ENCODE measurements at regions not wholly inside any gene's neighbourhood (a gene's known extent, or its start where the extent isn't known, plus 50 kb on each side); places are given as distances from the start of the nearest gene placed in this dataset.

DNA sequence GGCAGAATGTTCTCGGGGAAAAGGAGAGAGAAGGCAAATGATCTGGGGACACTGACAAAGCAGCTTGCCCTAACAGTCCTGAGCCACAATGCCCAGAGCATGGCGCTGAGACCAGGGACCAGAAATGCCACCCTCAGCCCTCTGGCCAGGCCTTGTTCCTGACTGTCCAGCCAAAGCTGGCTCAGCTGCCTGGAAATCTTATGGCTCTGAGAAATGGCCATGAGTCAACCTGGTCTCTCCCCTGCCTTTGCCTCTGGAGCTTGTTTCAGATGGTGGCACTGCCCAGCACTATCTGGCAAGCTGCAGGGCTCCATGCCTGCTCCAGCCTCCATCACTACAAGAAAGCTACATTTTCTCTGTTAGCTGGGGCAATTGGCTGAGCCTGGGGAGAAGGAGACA lies 90.5 kb upstream of the PLXNA4 start:
- DNase-seq (ENCODE audit: low spot score): no peak

DNA sequence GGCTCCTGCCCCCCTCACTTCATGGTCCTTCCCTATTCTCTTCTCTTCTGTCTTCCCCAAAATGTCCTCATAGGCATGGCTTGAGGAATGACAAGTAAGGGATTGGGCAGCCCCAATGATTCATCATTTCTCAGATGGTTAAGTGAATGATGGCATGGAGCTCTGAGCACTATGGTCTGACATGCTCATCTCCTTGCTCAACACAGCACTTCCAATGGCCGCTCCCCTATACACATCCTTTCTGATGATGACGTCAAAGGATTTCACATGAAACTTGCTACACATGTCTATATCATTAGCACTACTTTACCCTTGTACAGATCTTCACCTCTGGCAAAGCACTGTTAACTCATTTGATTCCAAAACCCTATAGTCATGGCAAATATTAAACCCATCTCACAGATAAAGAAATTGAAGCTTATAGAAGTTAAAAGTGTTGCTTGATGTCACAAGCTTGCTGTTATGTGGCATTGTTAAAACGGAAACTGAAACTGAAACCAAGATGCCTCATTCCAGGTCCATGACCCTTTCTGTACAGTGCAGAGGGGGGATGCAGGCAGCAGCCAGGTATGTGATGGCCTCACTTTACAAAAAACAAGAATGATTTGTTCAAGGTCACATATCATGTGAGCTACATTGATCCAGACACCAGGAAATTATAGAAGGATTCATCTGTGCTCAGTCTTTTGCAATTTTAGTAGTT lies 90.0 kb upstream of the PLXNA4 start:
- DNase-seq (ENCODE audit: low spot score): no peak

DNA sequence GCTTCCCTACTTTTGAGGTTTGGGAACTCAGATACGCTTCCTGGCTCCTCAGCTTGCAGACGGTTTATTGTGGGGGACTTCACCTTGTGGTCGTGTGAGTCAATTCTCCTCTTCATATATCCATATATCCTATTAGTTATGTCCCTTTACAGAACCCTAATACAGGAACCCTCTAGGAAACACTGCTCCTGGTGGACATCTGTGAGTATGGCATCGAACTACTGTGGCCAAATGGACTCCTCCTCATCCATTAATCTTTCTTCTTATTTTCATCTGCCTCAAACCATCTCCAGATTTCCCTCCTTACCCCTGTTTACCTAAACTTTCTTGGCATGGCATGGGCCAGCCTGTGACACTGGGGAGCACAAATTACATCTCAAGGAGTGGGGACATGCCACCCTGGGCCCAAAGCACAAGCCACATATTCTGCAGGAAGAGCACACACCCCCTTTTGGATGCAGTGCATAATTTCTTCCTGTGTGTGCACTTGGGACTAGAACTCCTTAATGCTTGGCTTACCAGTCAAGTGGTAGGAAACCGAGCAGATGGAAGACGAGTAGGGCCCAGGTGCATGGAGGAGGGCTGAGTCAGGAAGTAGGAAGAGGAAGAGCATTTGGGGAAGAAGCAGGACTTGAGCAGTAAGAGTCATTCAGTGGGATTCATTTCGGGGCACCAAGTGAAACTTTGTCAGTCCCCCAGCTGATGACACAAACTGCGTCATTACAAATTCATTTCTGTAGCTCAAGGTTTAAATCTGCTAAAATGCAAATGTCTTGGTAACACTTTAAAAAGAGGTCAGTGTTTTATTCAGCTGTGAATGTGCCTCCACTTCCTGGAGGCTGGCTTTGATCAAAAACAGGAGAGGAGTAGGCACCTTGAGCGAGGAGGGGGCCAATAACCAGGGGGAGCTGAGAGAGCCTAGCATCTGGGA lies 80.8 kb upstream of the PLXNA4 start:
- DNase-seq (ENCODE audit: low spot score): peak; percentile 46

DNA sequence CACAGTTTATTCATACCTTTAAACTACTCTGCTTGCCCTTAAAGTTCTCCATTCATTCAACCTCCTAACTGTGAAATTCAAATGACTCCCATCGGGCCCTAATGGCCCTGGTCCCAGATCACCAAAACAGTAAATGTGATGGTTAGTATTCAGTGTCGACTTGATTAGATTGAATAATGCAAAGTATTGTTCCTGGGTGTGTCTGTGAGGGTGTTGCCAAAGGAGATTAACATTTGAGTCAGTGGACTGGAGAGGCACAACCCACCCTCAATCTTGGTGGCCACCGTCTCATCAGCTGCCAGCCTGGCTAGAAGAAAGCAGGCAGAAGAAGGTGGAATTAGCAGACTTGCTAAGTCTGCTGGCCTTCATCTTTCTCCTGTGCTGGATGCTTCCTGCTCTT lies 80.1 kb upstream of the PLXNA4 start:
- no peak for DNase-seq (ENCODE audit: low spot score)

DNA sequence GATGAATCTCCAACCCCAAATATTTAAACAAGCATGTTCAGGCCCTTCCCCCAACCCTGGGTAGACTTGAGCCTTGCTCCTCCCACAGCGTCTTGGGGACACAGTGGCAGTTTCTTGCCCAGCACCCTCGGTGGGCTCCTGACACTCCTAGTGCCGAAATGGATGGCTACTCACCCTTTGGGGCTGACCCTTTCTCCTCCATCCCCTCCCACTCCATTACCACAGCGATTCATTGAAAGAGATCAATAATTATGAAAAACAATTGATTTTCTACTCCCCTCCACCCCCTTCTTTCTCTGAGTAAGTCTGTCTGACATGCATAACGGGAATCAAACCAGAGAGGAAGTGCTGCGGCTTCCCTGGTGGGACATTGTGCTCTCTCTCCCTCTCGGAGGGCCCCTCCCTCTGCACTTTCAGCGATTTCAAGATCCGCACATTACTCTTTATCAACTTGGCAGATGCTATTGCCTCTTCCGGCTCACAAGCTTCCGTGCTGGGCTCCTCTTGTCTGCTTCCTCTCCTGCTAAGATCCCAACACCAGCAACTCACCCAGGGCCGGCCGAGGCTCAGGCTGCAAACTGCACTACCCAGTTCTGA lies 79.0 kb upstream of the PLXNA4 start:
- peak; percentile 45 for DNase-seq (ENCODE audit: low spot score)

DNA sequence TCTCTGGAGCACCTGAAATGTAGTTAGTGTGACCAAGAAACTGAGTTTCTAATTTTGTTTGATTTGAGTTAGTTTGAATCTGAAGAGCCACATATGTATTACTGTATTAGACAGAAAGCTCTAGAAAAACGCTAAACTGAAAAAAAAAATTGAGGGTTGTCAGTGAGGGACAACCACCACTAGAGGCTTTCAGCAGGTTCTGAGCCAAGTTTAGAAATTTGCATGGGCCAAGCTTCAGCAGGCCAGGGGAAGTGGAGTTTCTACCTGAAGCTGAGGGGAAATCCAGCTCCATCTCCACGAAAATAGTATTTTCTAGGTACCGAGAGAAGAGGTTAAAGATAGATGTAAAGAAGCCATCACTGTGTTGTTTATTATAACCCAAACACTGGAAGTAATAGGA lies 77.9 kb upstream of the PLXNA4 start:
- DNase-seq (ENCODE audit: low spot score): peak; percentile 56

DNA sequence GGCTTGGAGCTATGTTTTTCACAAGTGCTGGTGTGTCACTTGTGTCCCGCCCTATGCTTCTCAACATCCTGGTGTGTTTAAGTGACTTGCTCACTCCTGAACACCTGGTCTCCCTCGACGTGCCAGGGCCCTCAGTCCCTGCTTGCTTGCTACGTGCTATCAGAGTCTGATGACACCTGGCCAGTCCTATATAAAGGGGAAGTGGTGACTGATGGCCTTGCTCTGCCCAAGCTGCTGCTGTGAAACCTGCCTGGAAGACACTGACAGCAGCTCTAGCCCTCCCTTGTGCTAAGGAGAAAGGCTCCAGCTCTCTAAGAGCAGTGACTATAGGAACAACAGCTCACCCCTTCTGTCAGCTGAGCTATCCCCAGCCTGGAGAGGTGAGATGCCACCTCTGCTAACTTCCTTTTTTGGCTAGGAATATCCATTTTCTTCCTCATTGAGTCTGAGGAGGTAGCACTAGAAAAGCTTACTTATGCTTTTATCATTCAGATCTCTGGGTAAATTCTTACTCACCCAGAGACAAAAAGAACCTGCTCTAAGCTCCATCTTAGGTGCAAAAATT lies 77.2 kb upstream of the PLXNA4 start:
- no peak for DNase-seq (ENCODE audit: low spot score)

DNA sequence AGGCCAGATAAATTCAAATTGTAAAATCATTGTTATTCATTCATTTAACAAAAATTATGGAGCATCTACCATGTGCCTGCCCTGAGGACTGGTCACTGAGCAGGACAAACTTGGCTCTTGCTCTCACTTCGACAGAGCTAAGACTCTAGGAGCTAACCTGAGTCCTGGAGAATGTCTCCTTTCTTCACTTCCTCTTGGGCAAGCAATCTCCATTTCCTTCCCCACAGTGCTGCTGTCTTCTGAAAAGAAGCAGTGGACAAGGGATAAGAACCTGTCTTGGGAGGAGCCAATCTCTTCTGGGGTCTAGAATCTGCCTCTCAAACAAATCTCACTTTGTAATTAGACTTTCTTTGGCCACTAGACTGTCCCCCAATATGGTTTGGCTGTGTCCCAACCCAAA lies 76.2 kb upstream of the PLXNA4 start:
- no peak for DNase-seq (ENCODE audit: low spot score)

DNA sequence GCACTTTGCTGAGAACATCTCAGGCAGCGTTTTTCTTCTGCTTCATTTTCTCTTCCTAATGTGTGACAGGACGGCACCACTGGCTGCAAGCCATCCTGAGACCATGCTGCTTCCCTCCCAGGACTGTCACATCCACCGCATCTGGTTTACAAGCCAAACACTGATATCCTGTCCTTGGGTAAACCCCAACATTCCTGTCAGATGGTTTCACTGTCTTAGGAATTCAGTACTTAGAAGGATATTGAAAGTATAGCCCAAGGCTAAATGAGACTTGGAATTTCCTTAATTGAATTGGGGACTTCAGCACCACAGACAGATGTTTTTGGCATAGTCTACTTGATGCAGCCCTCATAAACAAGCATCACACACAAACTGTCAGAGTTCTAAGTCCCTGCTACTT lies 74.2 kb upstream of the PLXNA4 start:
- DNase-seq (ENCODE audit: low spot score): no peak

DNA sequence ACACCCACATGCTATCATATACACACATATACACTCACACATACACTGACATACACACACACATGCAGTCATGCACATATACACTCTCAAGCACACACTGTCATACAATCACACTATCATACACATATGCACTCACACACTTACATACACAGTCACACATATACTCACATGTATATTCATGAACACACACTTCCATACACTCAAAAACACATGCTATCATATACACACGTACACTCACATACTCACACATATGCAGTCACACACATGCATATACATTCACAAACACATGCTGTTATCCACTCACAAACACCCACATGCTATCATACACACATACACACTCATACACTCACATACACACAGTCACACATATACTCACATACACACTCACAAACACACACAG lies 71.0 kb upstream of the PLXNA4 start:
- no peak for DNase-seq (ENCODE audit: low spot score)

DNA sequence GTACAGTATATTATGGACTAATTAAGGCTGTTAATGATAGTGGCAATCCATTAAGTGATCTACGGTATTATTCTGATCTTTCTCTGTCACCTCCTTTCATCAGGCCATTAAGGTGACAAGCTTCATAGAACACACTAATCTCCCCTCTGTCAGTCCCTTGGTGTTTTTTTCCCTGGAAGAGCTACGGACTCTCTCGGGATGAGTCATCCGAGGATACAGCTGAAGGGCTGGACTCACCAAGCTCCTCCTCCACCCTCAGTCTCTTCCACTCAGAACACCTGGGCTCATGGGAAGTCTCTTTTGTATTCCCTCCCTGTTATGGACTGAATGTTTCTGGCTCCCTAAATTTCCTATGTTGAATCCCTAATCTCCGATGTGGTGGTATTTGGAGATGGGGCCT lies 69.8 kb upstream of the PLXNA4 start:
- no peak for DNase-seq (ENCODE audit: low spot score)

DNA sequence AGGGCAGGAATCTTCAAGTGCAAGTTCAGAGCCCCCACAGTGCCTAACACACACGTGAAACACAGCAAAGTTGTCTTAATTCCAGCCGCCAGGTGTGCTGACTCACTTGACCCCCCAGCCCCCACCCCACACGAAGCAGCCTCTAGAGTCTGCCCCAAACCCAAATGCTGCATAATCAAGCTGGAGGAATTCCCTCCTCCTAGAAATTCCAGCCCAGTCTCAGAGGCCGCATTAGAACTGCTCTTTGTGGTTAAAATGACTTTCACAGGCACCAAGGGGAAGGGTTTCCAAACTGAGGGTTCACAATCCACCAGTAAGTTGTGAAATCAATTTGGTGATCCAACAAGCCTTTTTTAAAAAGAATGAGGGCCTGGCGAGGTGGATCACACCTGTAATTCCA lies 67.0 kb upstream of the PLXNA4 start:
- DNase-seq (ENCODE audit: low spot score): peak; percentile 26

DNA sequence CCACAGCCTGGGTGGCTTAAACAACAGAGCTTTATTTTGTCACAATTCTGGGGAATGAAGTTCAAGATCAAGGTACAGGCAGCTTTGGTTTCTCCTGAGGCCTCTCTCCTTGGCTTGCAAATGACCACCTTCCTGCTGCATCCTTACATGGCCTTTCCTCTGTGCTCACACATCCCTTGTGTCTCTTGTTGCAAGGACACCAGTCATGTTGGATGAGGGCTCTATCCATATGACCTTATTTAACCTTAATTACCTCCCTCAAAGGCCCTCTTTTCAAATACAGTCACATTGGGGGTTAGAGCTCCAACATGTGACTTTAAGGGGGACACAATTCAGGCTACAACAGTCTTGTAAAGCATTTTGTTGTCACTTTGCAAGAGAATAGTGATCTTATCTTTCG lies 65.0 kb upstream of the PLXNA4 start:
- no peak for DNase-seq (ENCODE audit: low spot score)

DNA sequence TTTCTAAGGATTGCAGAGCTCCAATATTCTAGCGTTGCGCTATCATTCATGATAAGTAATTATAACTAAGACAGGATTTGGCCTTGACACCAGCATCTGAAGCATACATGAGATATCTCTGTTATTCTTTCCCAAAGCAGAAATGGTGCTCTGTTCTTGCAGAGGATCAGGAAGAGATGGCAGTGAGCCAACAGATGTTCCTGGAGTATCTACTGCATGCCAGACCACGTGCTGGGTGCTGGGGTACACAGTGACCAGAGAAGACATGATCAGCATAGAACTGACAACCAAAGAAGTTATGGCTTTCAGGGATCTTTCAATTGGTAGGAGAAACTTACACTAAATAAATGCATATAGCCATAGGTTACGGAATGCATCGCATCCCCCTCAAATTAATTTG lies 63.7 kb upstream of the PLXNA4 start:
- no peak for DNase-seq (ENCODE audit: low spot score)

DNA sequence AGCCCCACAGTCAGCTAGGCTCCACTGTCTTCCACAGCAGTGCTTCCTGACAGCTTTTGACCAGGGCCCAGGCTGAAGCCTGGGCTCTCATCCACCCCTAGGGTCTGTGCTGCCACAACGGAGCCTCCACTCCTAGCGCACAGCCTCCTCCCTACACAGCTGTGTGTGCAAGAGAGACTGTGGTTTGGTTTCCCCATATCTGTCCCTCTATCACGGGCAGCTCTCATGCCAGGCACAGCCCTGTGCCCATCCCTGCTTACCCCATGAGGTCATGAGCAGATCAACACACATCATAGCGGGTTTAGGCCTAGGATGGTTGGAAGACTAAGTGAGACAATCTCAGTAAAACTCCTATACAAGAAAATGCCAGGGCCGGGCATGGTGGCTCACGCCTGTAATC lies 61.7 kb upstream of the PLXNA4 start:
- no peak for DNase-seq (ENCODE audit: low spot score)

DNA sequence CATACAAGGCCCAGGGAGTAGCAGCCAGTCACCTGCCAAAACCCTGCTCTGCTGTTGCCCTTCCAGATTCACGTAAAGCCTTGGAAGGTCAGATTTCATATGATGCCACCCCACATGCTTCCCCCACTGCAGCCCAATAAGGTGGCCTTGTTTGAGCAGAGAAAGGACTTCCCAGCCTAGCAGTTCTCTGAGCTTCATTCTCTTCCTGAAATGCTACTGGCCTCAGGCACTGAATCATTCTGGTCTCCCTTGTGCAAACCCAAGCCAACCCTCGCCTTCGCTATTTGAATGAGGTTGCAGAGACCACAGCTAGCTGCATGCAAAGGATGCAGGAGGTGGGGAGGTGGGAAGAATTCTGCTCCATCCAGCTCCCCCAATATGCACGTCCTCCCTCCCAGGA lies 60.3 kb upstream of the PLXNA4 start:
- no peak for DNase-seq (ENCODE audit: low spot score)

DNA sequence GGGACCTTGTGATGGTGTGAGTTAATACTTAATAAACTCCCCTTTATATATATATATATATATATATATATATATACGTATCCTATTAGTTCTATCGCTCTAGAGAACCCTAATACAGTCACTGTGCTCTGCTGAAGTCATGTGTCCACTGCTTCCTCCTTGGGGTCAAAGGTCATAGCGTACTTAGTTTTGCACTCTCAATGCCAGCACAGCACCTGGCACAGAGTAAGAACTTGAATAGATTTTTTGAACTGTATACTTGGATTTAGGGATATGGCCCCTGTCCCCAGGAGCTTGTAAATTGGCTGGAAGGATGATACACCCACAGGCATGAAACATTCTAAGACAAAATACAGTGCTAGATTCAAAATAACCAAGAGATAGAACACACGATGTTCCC lies 58.9 kb upstream of the PLXNA4 start:
- no peak for DNase-seq (ENCODE audit: low spot score)

DNA sequence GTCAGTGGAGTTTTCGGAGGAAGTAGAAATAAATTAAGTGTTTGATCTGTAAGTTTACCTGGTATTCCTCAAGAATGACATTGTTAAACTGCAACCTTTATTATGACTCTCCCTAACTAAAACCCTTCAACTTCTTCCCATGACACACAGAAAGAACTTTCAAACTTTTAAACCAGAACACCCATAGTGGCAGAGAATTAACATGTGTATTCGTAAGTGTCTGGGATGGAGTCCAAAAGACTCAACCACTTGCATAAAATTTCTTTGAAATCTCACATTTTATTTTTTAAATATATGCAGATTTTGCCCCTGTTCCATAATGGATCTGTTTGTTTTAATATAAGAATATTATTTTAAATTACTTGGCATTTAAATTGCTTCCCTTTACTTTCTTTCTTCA lies 54.6 kb upstream of the PLXNA4 start:
- DNase-seq (ENCODE audit: low spot score): no peak

Measured in iPS-NIHi11 (cell line).